Osteoblast (primary cell): ENCODE measurements at regions not wholly inside any gene's neighbourhood (a gene's known extent, or its start where the extent isn't known, plus 50 kb on each side); places are given as distances from the start of the nearest gene placed in this dataset.

Experiments used
- DNase-seq: peaks from one replicate; pipeline ENCODE4 v3.0.0; 2011; ENCODE audit warnings: low spot score, mixed read lengths; ENCODE audit not compliant: insufficient read length; ENCODE audit errors: missing footprints
- H2AFZ ChIP-seq: 2 replicates; pipeline ENCODE4 v1.6.0; 2011; ENCODE audit warnings: mild to moderate bottlenecking, low read length
- H3K27ac ChIP-seq: 2 replicates; pipeline ENCODE4 v1.5.1; 2011; ENCODE audit warnings: mild to moderate bottlenecking, low read depth, low read length, moderate library complexity
- H3K27me3 ChIP-seq: 2 replicates; pipeline ENCODE4 v1.6.0; 2012; ENCODE audit warnings: mild to moderate bottlenecking, control low read depth, inconsistent platforms, low read length, moderate library complexity; ENCODE audit not compliant: insufficient read depth
- H3K36me3 ChIP-seq: 2 replicates; pipeline ENCODE4 v1.5.1; 2011; ENCODE audit warnings: mild to moderate bottlenecking, low read length, control low read depth, moderate library complexity; ENCODE audit not compliant: insufficient read depth
- H3K4me1 ChIP-seq: 2 replicates; pipeline ENCODE4 v1.5.1; 2011; ENCODE audit warnings: mild to moderate bottlenecking, low read length, control low read depth, moderate library complexity; ENCODE audit not compliant: insufficient read depth
- H3K4me2 ChIP-seq: 2 replicates; pipeline ENCODE4 v1.6.0; 2011; ENCODE audit warnings: mild to moderate bottlenecking, low read length; ENCODE audit not compliant: insufficient read depth
- H3K4me3 ChIP-seq: fragments of 200-600 bp; sonication (generic); 3 replicates; pipeline ENCODE4 v1.5.1; 2012; ENCODE audit warnings: mild to moderate bottlenecking, low read length, inconsistent platforms; ENCODE audit not compliant: insufficient read depth
- H3K79me2 ChIP-seq: 2 replicates; pipeline ENCODE4 v1.6.0; 2012; ENCODE audit warnings: mild to moderate bottlenecking, low read length, control low read depth, inconsistent platforms; ENCODE audit not compliant: insufficient read depth
- H3K9me3 ChIP-seq: 2 replicates; pipeline ENCODE4 v1.5.1; 2011; ENCODE audit warnings: low read depth, low read length, control low read depth
- H4K20me1 ChIP-seq: 2 replicates; pipeline ENCODE4 v1.6.0; 2012; ENCODE audit warnings: mild to moderate bottlenecking, low read length, control low read depth; ENCODE audit not compliant: insufficient read depth
- CTCF ChIP-seq: IDR thresholded peaks from 2 replicates; pipeline ENCODE4 v1.5.1; 2011; ENCODE audit warnings: mild to moderate bottlenecking, low read depth, low read length, moderate library complexity; ENCODE audit errors: extremely low read depth

GRCh38 chr2:103208916-103209315, 447.1 kb downstream of the TMEM182 start:
- H3K9me3 ChIP-seq = peaks cover 2% of the 10 kb centered on the region
- DNase-seq = no peak
- no peaks in the 10 kb centered on the region for H3K4me1 ChIP-seq
- TF ChIP-seq CTCF = no peak
- no peaks in the 10 kb centered on the region for H3K79me2 ChIP-seq
- no peak overlapping the region for H3K4me2 ChIP-seq
- no peak overlapping the region for H3K27ac ChIP-seq
- no peak overlapping the region for H2AFZ ChIP-seq
- H4K20me1 ChIP-seq = no peaks in the 10 kb centered on the region
- no peaks in the 10 kb centered on the region for H3K27me3 ChIP-seq
- no peak overlapping the region for H3K4me3 ChIP-seq
- H3K36me3 ChIP-seq = no peaks in the 10 kb centered on the region

GRCh38 chr2:103213028-103213542, 451.3 kb downstream of the TMEM182 start:
- no peaks in the 10 kb centered on the region for H3K36me3 ChIP-seq
- H3K27me3 ChIP-seq = no peaks in the 10 kb centered on the region
- no peak overlapping the region for H2AFZ ChIP-seq
- H3K4me2 ChIP-seq = no peak overlapping the region
- no peak overlapping the region for H3K4me3 ChIP-seq
- H4K20me1 ChIP-seq = no peaks in the 10 kb centered on the region
- peaks cover 2% of the 10 kb centered on the region for H3K9me3 ChIP-seq
- H3K79me2 ChIP-seq = no peaks in the 10 kb centered on the region
- H3K4me1 ChIP-seq = no peaks in the 10 kb centered on the region
- DNase-seq = no peak
- H3K27ac ChIP-seq = no peak overlapping the region
- no peak for TF ChIP-seq CTCF

GRCh38 chr2:103218516-103218915, 456.7 kb downstream of the TMEM182 start:
- DNase-seq = no peak
- TF ChIP-seq CTCF = no peak
- H3K4me1 ChIP-seq = no peaks in the 10 kb centered on the region
- H2AFZ ChIP-seq = no peak overlapping the region
- H3K4me3 ChIP-seq = no peak overlapping the region
- no peak overlapping the region for H3K27ac ChIP-seq
- no peaks in the 10 kb centered on the region for H3K27me3 ChIP-seq
- H3K9me3 ChIP-seq = no peaks in the 10 kb centered on the region
- no peaks in the 10 kb centered on the region for H3K36me3 ChIP-seq
- H4K20me1 ChIP-seq = no peaks in the 10 kb centered on the region
- H3K79me2 ChIP-seq = no peaks in the 10 kb centered on the region
- no peak overlapping the region for H3K4me2 ChIP-seq

- DNase-seq = no peak
- H3K79me2 ChIP-seq = no peaks in the 10 kb centered on the region
- H3K9me3 ChIP-seq = no peaks in the 10 kb centered on the region
- no peak for TF ChIP-seq CTCF
- no peaks in the 10 kb centered on the region for H3K36me3 ChIP-seq
- H3K4me2 ChIP-seq = no peak overlapping the region
- no peaks in the 10 kb centered on the region for H3K27me3 ChIP-seq
- H4K20me1 ChIP-seq = no peaks in the 10 kb centered on the region
- H3K4me1 ChIP-seq = no peaks in the 10 kb centered on the region
- no peak overlapping the region for H3K27ac ChIP-seq
- H2AFZ ChIP-seq = no peak overlapping the region
- no peak overlapping the region for H3K4me3 ChIP-seq
These were observed 457.6 kb downstream of the TMEM182 start for GRCh38 chr2:103219398-103219797.
